NT2/D1 (cell line): ENCODE measurements at regions not wholly inside any gene's neighbourhood (a gene's known extent, or its start where the extent isn't known, plus 50 kb on each side); places are given as distances from the start of the nearest gene placed in this dataset.

Source experiments
- SUZ12 ChIP-seq: IDR thresholded peaks from 2 replicates; pipeline ENCODE4 v1.6.1; 2011; ENCODE audit not compliant: insufficient read length, insufficient read depth; ENCODE audit errors: extremely low read depth
- ZNF274 ChIP-seq: IDR thresholded peaks from 2 replicates; pipeline ENCODE4 v1.6.1; 2011; ENCODE audit warnings: mild to moderate bottlenecking, low read depth, low read length

- TF ChIP-seq SUZ12 (no peak), ZNF274 (no peak)
Observed at GRCh38 chr7:116426428-116427156, 72.9 kb upstream of the CAV2 start.
